Ishikawa (cell line): ENCODE measurements at regions not wholly inside any gene's neighbourhood (a gene's known extent, or its start where the extent isn't known, plus 50 kb on each side); places are given as distances from the start of the nearest gene placed in this dataset.

Source experiments
- CEBPB ChIP-seq: IDR thresholded peaks from 2 replicates; pipeline ENCODE4 v1.6.1; 2012
- CREB1 ChIP-seq: IDR thresholded peaks from 2 replicates; pipeline ENCODE4 v1.6.1; 2012; ENCODE audit warnings: low read depth
- EGR1 ChIP-seq: IDR thresholded peaks from 2 replicates; pipeline ENCODE4 v1.6.1; 2012
- EP300 ChIP-seq: IDR thresholded peaks from 2 replicates; pipeline ENCODE4 v1.6.1; 2012; ENCODE audit warnings: borderline replicate concordance
- FOXM1 ChIP-seq: IDR thresholded peaks from 2 replicates; pipeline ENCODE4 v1.6.1; 2012; ENCODE audit warnings: low read depth, borderline replicate concordance
- NFIC ChIP-seq: IDR thresholded peaks from 2 replicates; pipeline ENCODE4 v1.6.1; 2012
- RAD21 ChIP-seq: IDR thresholded peaks from 2 replicates; pipeline ENCODE4 v1.6.1; 2012; ENCODE audit warnings: low read depth
- TAF1 ChIP-seq: IDR thresholded peaks from 2 replicates; pipeline ENCODE4 v1.6.1; 2012; ENCODE audit warnings: low read depth, mild to moderate bottlenecking
- TCF12 ChIP-seq: IDR thresholded peaks from 2 replicates; pipeline ENCODE4 v1.6.1; 2012; ENCODE audit warnings: low read depth
- TEAD4 ChIP-seq: IDR thresholded peaks from 2 replicates; pipeline ENCODE4 v1.6.1; 2012
- USF1 ChIP-seq: IDR thresholded peaks from 2 replicates; pipeline ENCODE4 v1.6.1; 2012
- YY1 ChIP-seq: IDR thresholded peaks from 2 replicates; pipeline ENCODE4 v1.6.1; 2012; ENCODE audit warnings: low read depth
- ZBTB7A ChIP-seq: IDR thresholded peaks from 2 replicates; pipeline ENCODE4 v1.6.1; 2012; ENCODE audit warnings: low read depth
- TF ChIP-seq, protein P1 (sequence below): IDR thresholded peaks from 2 replicates; pipeline ENCODE4 v1.6.1; 2012; ENCODE audit warnings: low read depth, mild to moderate bottlenecking
- TF ChIP-seq, protein P2 (sequence below): IDR thresholded peaks from 2 replicates; pipeline ENCODE4 v1.6.1; 2012

GRCh38 chr10:43940898-43941837 lies 292.5 kb upstream of the ZNF32 start:
- no peak for TF ChIP-seq USF1

DNA sequence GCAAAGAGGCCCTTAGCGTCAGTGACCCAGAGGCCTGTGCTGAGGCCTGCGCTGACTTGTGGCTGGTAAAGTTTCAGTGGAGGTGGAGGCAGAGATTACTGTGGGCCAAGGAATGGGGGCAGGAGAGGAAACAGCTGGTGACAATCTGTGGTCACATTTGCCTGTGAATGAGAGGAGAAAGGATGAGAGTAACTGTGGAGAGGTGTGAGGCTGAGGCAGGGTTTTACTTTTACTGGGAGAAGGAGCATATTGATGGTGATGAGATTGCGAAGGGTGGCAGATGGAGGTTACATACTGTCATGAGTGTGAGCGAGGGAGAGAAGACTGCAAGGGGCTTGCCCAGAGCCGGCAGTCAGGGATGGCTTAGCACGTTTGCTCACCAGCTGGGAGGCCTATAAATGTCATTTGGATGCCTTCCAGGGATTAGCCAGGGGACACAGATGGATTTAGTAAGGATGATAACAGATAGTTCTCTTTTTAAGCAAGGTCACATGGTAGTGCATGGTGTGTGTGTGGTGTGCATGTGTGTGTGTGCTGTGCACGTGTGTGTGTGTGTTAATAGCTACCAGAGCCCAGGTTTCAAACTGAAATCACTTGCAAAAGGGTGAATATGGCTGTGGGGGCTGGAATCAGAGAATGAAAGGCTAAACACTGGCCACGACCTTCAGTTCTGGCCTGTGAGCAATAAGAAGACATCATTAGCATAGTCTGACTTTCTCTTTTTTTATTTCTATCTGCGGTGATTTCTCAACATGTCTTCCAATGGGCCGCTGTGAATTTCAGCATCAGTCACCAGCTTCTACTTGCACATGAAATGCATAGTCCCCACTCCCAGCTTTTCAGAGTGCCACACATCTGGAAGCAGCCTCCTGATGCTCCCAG lies 291.5 kb upstream of the ZNF32 start:
- no peak for TF ChIP-seq CREB1
- no peak for TF ChIP-seq ZBTB7A
- no peak for TF ChIP-seq USF1
- TF ChIP-seq, protein P1, sequence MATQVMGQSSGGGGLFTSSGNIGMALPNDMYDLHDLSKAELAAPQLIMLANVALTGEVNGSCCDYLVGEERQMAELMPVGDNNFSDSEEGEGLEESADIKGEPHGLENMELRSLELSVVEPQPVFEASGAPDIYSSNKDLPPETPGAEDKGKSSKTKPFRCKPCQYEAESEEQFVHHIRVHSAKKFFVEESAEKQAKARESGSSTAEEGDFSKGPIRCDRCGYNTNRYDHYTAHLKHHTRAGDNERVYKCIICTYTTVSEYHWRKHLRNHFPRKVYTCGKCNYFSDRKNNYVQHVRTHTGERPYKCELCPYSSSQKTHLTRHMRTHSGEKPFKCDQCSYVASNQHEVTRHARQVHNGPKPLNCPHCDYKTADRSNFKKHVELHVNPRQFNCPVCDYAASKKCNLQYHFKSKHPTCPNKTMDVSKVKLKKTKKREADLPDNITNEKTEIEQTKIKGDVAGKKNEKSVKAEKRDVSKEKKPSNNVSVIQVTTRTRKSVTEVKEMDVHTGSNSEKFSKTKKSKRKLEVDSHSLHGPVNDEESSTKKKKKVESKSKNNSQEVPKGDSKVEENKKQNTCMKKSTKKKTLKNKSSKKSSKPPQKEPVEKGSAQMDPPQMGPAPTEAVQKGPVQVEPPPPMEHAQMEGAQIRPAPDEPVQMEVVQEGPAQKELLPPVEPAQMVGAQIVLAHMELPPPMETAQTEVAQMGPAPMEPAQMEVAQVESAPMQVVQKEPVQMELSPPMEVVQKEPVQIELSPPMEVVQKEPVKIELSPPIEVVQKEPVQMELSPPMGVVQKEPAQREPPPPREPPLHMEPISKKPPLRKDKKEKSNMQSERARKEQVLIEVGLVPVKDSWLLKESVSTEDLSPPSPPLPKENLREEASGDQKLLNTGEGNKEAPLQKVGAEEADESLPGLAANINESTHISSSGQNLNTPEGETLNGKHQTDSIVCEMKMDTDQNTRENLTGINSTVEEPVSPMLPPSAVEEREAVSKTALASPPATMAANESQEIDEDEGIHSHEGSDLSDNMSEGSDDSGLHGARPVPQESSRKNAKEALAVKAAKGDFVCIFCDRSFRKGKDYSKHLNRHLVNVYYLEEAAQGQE, result no peak
- TF ChIP-seq CEBPB, result no peak
- TF ChIP-seq EP300, result no peak
- TF ChIP-seq TCF12, result no peak

DNA sequence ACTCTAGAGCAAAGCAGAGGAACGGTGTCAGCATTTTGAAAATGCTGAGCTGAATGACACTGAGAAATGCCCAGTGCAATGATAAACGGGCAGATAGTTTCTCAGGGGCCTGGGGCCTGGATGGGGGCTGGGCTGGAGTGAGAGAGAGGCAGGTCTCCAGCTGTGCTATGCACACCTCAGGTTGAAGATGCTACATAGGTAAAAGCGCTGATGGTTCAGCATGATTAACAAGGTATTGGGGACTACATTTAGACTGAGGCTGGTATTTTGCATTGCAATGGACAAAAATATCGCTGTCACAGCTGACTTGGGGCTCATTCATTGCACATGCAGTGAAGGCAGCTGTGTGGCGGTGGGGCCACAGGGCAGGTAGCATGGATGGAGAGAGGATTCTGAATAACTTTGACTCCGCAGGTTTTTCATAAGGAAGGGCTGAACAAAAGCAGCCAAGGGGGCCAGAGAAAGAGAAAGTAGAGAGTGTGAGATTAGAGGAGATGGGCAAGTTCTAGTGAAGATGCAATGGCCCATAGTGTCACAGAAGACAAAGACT lies 290.8 kb upstream of the ZNF32 start:
- TF ChIP-seq YY1 (no peak), TAF1 (no peak), FOXM1 (no peak), USF1 (no peak), CREB1 (no peak), RAD21 (no peak), ZBTB7A (no peak), CEBPB (no peak), TCF12 (no peak), EP300 (no peak), TEAD4 (no peak), EGR1 (no peak), NFIC (no peak)
- TF ChIP-seq, protein P2, sequence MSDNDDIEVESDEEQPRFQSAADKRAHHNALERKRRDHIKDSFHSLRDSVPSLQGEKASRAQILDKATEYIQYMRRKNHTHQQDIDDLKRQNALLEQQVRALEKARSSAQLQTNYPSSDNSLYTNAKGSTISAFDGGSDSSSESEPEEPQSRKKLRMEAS, result no peak
- TF ChIP-seq, protein P1, result no peak

- no peak for TF ChIP-seq TEAD4
- no peak for TF ChIP-seq CEBPB
- no peak for TF ChIP-seq EP300
- TF ChIP-seq ZBTB7A, result no peak
- TF ChIP-seq, protein P1, result no peak
- no peak for TF ChIP-seq NFIC
- no peak for TF ChIP-seq FOXM1
These were observed 290.1 kb upstream of the ZNF32 start for GRCh38 chr10:43938810-43939209.
